ENCODE measurements at regions not wholly inside any gene's neighbourhood (a gene's known extent, or its start where the extent isn't known, plus 50 kb on each side); places are given as distances from the start of the nearest gene placed in this dataset.

- H3K27ac Mint-ChIP-seq: no peak overlapping the region
- H3K4me3 Mint-ChIP-seq: no peak overlapping the region
- Histone ChIP-seq H3K27me3 (ENCODE audit: control insufficient read depth in 1 of 2, insufficient read depth in 2 of 2, low read length in 2 of 2) (no peaks in the 10 kb centered on the region), H3K4me3 (ENCODE audit: low read length) (no peak overlapping the region), H3K4me1 (ENCODE audit: insufficient read depth, low read length) (no peaks in the 10 kb centered on the region), H3K27ac (ENCODE audit: low read depth in 1 of 2, low read length in 2 of 2) (no peak overlapping the region), H3K9me3 (ENCODE audit: control insufficient read depth in 1 of 2, insufficient read depth in 1 of 2, low read length in 2 of 2) (peaks cover 0 to 7% of the 10 kb centered on the region in 2 experiments), H3K36me3 (ENCODE audit: insufficient read depth, low read length) (no peaks in the 10 kb centered on the region)
- ChIA-PET POLR2A (no interaction called here), CTCF (no interaction called here)
- H3K36me3 Mint-ChIP-seq (ENCODE audit: low read depth): no peaks in the 10 kb centered on the region
- H3K9me3 Mint-ChIP-seq: no peaks in the 10 kb centered on the region
- TF ChIP-seq, protein P1, sequence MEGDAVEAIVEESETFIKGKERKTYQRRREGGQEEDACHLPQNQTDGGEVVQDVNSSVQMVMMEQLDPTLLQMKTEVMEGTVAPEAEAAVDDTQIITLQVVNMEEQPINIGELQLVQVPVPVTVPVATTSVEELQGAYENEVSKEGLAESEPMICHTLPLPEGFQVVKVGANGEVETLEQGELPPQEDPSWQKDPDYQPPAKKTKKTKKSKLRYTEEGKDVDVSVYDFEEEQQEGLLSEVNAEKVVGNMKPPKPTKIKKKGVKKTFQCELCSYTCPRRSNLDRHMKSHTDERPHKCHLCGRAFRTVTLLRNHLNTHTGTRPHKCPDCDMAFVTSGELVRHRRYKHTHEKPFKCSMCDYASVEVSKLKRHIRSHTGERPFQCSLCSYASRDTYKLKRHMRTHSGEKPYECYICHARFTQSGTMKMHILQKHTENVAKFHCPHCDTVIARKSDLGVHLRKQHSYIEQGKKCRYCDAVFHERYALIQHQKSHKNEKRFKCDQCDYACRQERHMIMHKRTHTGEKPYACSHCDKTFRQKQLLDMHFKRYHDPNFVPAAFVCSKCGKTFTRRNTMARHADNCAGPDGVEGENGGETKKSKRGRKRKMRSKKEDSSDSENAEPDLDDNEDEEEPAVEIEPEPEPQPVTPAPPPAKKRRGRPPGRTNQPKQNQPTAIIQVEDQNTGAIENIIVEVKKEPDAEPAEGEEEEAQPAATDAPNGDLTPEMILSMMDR (IDR thresholded peaks at IDR 0.05): no peak
- H3K4me1 Mint-ChIP-seq (ENCODE audit: low read depth): no peaks in the 10 kb centered on the region
- intact Hi-C loops (cut with DNase I, micrococcal nuclease): no loop called here
- ATAC-seq (ENCODE audit: poor library complexity) (no peak), DNase-seq (no peak)
- peaks cover 11% of the 10 kb centered on the region for H3K27me3 Mint-ChIP-seq
Measured at GRCh38 chr13:106636492-106636891, 68.6 kb upstream of the ARGLU1 start.

- TF ChIP-seq, protein P1 (IDR thresholded peaks at IDR 0.05): no peak
- H3K36me3 Mint-ChIP-seq (ENCODE audit: low read depth): no peaks in the 10 kb centered on the region
- H3K27ac Mint-ChIP-seq: no peak overlapping the region
- no peaks in the 10 kb centered on the region for H3K9me3 Mint-ChIP-seq
- Histone ChIP-seq H3K27me3 (ENCODE audit: control insufficient read depth in 1 of 2, insufficient read depth in 2 of 2, low read length in 2 of 2) (no peaks in the 10 kb centered on the region), H3K4me3 (ENCODE audit: low read length) (no peak overlapping the region), H3K4me1 (ENCODE audit: insufficient read depth, low read length) (no peaks in the 10 kb centered on the region), H3K9me3 (ENCODE audit: control insufficient read depth in 1 of 2, insufficient read depth in 1 of 2, low read length in 2 of 2) (peaks cover 0 to 7% of the 10 kb centered on the region in 2 experiments), H3K27ac (ENCODE audit: low read depth in 1 of 2, low read length in 2 of 2) (no peak overlapping the region), H3K36me3 (ENCODE audit: insufficient read depth, low read length) (no peaks in the 10 kb centered on the region)
- H3K4me3 Mint-ChIP-seq: no peak overlapping the region
- DNase-seq (no peak), ATAC-seq (ENCODE audit: poor library complexity) (no peak)
- intact Hi-C loops (cut with DNase I, micrococcal nuclease): no loop called here
- ChIA-PET CTCF (no interaction called here), POLR2A (no interaction called here)
- peaks cover 6% of the 10 kb centered on the region for H3K27me3 Mint-ChIP-seq
- no peaks in the 10 kb centered on the region for H3K4me1 Mint-ChIP-seq (ENCODE audit: low read depth)
Measured at GRCh38 chr13:106635616-106636015, 67.7 kb upstream of the ARGLU1 start.

- H3K27ac ChIP-seq (ENCODE audit: low read depth in 1 of 2, low read length in 2 of 2): no peak overlapping the region
- Mint-ChIP-seq H3K36me3 (ENCODE audit: low read depth) (no peaks in the 10 kb centered on the region), H3K27me3 (peaks cover 17% of the 10 kb centered on the region), H3K27ac (no peak overlapping the region), H3K9me3 (no peaks in the 10 kb centered on the region), H3K4me3 (no peak overlapping the region), H3K4me1 (ENCODE audit: low read depth) (no peaks in the 10 kb centered on the region)
- intact Hi-C loops (cut with DNase I, micrococcal nuclease): no loop called here
- peaks cover 2 to 4% of the 10 kb centered on the region in 2 experiments for H3K27me3 ChIP-seq (ENCODE audit: control insufficient read depth in 1 of 2, insufficient read depth in 2 of 2, low read length in 2 of 2)
- ChIA-PET CTCF (interaction anchor here (1.0 kb wide), 1 partner anchor 10 kb away, joined by 3 read pairs; no protein-coding TSS in a partner anchor), POLR2A (no interaction called here)
- ATAC-seq (ENCODE audit: poor library complexity) (no peak), DNase-seq (no peak)
- TF ChIP-seq, protein P1 (IDR thresholded peaks at IDR 0.05): no peak
- no peak overlapping the region for H3K4me3 ChIP-seq (ENCODE audit: low read length)
- no peaks in the 10 kb centered on the region for H3K36me3 ChIP-seq (ENCODE audit: insufficient read depth, low read length)
- H3K9me3 ChIP-seq (ENCODE audit: control insufficient read depth in 1 of 2, insufficient read depth in 1 of 2, low read length in 2 of 2): no peaks in the 10 kb centered on the region
- H3K4me1 ChIP-seq (ENCODE audit: insufficient read depth, low read length): no peaks in the 10 kb centered on the region
Measured at GRCh38 chr13:106633321-106633720, 65.4 kb upstream of the ARGLU1 start.

Measured in CD4-positive, alpha-beta T cell (primary cell).